ENCODE measurements at regions not wholly inside any gene's neighbourhood (a gene's known extent, or its start where the extent isn't known, plus 50 kb on each side); places are given as distances from the start of the nearest gene placed in this dataset.

- DNase-seq: no peak
These were observed 409.2 kb upstream of the LRRC4C start for GRCh38 chr11:41868606-41869005.

- DNase-seq: no peak
These were observed 413.0 kb upstream of the LRRC4C start for GRCh38 chr11:41872426-41872825.

- DNase-seq: no peak
These were observed 413.4 kb upstream of the LRRC4C start for GRCh38 chr11:41872870-41873269.

- no peak for DNase-seq
These were observed 418.6 kb upstream of the LRRC4C start for GRCh38 chr11:41878095-41878494.

GRCh38 chr11:41879214-41879613 lies 419.8 kb upstream of the LRRC4C start:
- DNase-seq: no peak

GRCh38 chr11:41895081-41895480 lies 435.6 kb upstream of the LRRC4C start:
- no peak for DNase-seq

- DNase-seq: no peak
These were observed 438.5 kb upstream of the LRRC4C start for GRCh38 chr11:41897991-41898390.

- DNase-seq: no peak
These were observed 458.4 kb upstream of the LRRC4C start for GRCh38 chr11:41917900-41918299.

- no peak for DNase-seq
These were observed 460.9 kb upstream of the LRRC4C start for GRCh38 chr11:41920374-41920773.

- DNase-seq: no peak
These were observed 462.4 kb upstream of the LRRC4C start for GRCh38 chr11:41921746-41922390.

- no peak for DNase-seq
These were observed 466.9 kb upstream of the LRRC4C start for GRCh38 chr11:41926339-41926738.

- DNase-seq: no peak
These were observed 475.8 kb upstream of the LRRC4C start for GRCh38 chr11:41935241-41935640.

- DNase-seq: no peak
These were observed 476.3 kb upstream of the LRRC4C start for GRCh38 chr11:41935795-41936194.

GRCh38 chr11:41943656-41944055 lies 484.2 kb upstream of the LRRC4C start:
- DNase-seq: no peak

GRCh38 chr11:41947392-41947791 lies 487.9 kb upstream of the LRRC4C start:
- DNase-seq: no peak

GRCh38 chr11:41950470-41951143 lies 491.2 kb upstream of the LRRC4C start:
- no peak for DNase-seq

GRCh38 chr11:41954034-41954433 lies 494.6 kb upstream of the LRRC4C start:
- no peak for DNase-seq

- no peak for DNase-seq
These were observed 495.6 kb upstream of the LRRC4C start for GRCh38 chr11:41955066-41955465.

- no peak for DNase-seq
These were observed 496.4 kb upstream of the LRRC4C start for GRCh38 chr11:41955635-41956400.

- DNase-seq: no peak
These were observed 504.0 kb upstream of the LRRC4C start for GRCh38 chr11:41963406-41963805.

- DNase-seq: no peak
These were observed 511.2 kb upstream of the LRRC4C start for GRCh38 chr11:41970681-41971080.

- DNase-seq: no peak
These were observed 512.1 kb upstream of the LRRC4C start for GRCh38 chr11:41971592-41971991.

GRCh38 chr11:41978945-41979344 lies 519.5 kb upstream of the LRRC4C start:
- no peak for DNase-seq

GRCh38 chr11:41980741-41981140 lies 521.3 kb upstream of the LRRC4C start:
- DNase-seq: no peak
